ENCODE measurements at regions not wholly inside any gene's neighbourhood (a gene's known extent, or its start where the extent isn't known, plus 50 kb on each side); places are given as distances from the start of the nearest gene placed in this dataset.

DNA sequence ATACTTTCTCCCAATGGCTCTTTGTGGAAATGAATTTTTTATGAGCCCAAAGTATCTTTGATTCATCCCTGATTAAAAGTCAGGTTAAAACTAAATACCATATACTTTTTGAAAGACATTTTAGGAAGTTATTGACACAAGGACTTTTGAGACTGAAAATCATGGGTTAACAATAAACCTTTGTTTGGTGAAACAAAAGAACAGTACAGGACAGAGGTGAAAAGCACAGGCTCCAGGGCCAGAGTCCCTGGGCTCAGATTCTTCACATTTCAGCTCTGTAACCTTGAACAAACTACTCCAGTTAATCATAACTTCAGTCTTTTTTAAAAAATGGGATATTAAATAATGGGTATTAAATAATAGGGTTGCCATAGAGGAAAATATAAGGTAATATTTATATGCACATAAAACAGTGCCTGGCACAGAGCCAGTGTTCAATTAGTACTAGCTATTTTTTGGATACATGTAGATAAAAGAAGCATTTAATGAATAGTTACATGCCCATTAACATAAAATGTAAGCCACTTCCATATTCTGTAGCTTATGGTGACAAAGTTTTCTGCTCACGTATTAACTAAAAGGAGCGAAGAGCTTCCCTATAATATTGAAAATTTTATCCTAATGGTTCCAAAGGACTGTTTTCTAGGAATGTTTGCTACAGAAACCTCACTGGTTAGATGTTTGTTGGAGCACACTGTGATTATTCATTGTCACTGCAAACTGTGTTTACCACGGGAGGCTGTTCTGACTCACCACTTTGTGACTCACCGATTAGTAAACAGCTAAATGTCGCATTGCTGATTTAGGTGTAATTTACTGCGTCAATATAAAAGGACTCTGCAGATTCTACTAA is 255.4 kb downstream of the DAD1 start:
- Histone ChIP-seq H2AFZ (ENCODE audit: low read length) (no peak overlapping the region), H3K4me3 (ENCODE audit: low read length) (no peak overlapping the region), H3K4me2 (ENCODE audit: low read depth, low read length, poor library complexity, severe bottlenecking) (no peak overlapping the region), H3K79me2 (ENCODE audit: low read length) (no peaks in the 10 kb centered on the region), H3K27me3 (ENCODE audit: low read length) (no peaks in the 10 kb centered on the region), H3K9me3 (ENCODE audit: low read length) (peaks cover 12% of the 10 kb centered on the region), H3K36me3 (ENCODE audit: insufficient read depth, low read length) (no peaks in the 10 kb centered on the region), H3K9ac (ENCODE audit: low read length) (no peak overlapping the region), H3K4me1 (ENCODE audit: low read length) (no peaks in the 10 kb centered on the region), H3K27ac (ENCODE audit: low read length) (no peak overlapping the region), H4K20me1 (ENCODE audit: insufficient read depth, low read depth, low read length) (no peaks in the 10 kb centered on the region), H3K9me2 (replicated peaks; ENCODE audit: insufficient read depth, low read length) (no peaks in the 10 kb centered on the region)
- no peak for DNase-seq

DNA sequence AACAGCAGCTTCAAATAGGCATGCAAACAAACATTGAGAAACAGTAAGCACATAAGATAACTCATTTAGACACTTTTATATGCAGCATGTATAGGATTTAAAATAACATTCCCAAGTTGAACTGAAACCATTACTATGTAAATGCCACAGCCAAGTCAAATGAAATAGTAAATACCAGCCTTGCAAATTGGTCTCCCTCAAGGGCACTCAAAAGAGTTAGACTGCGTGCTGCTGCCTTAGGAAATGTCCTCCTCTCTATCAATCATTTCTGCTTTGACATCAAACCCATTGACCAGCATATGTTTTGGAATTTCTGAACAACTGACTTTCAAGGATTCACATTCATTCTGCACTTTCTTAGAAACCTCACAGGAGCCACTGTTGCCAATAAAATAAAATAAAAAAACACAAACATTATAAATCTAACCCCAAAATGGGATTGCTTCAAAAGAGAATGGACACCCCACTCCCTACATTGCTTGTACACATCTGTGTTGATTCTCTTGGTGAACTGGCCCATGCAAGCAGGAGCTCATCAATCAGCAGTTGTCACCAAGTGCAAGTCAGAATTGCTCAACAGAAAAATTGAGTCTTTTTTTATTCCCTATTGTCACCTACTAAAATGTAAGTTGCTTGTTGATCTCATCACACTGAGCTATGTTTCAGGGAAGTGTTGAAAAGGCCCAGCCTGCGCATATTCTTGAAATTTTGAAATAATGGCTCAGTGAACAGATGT is 256.2 kb downstream of the DAD1 start:
- no peak overlapping the region for H3K4me2 ChIP-seq (ENCODE audit: low read depth, low read length, poor library complexity, severe bottlenecking)
- H3K36me3 ChIP-seq (ENCODE audit: insufficient read depth, low read length), result no peaks in the 10 kb centered on the region
- no peaks in the 10 kb centered on the region for H3K9me2 ChIP-seq (replicated peaks; ENCODE audit: insufficient read depth, low read length)
- peaks cover 12% of the 10 kb centered on the region for H3K9me3 ChIP-seq (ENCODE audit: low read length)
- H2AFZ ChIP-seq (ENCODE audit: low read length), result no peak overlapping the region
- H3K79me2 ChIP-seq (ENCODE audit: low read length), result no peaks in the 10 kb centered on the region
- H3K4me3 ChIP-seq (ENCODE audit: low read length), result no peak overlapping the region
- H4K20me1 ChIP-seq (ENCODE audit: insufficient read depth, low read depth, low read length), result no peaks in the 10 kb centered on the region
- H3K27ac ChIP-seq (ENCODE audit: low read length), result no peak overlapping the region
- no peaks in the 10 kb centered on the region for H3K4me1 ChIP-seq (ENCODE audit: low read length)
- H3K9ac ChIP-seq (ENCODE audit: low read length), result no peak overlapping the region
- H3K27me3 ChIP-seq (ENCODE audit: low read length), result no peaks in the 10 kb centered on the region
- DNase-seq, result no peak

DNA sequence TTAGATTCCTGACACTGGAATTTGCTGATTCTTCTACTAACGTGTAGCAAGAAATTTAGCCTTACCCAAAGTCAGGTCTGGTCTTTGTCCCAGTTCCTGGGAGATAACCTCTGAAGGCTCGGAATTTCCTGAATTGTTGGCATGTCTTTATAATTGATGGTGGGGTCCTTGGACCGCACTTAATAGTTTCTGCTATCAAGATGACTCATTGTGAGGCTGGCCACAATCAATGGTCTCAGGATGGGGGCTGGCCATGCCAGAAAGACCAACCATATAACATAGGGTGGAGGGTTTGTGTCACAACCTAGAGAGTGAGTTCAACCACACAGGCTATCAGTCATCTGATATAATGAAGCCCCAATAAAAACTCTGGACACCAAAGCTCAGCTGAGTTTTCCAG is 259.7 kb downstream of the DAD1 start:
- H4K20me1 ChIP-seq (ENCODE audit: insufficient read depth, low read depth, low read length), result no peaks in the 10 kb centered on the region
- H3K9me2 ChIP-seq (replicated peaks; ENCODE audit: insufficient read depth, low read length), result no peaks in the 10 kb centered on the region
- no peaks in the 10 kb centered on the region for H3K36me3 ChIP-seq (ENCODE audit: insufficient read depth, low read length)
- H3K9me3 ChIP-seq (ENCODE audit: low read length), result peaks cover 16% of the 10 kb centered on the region
- H3K4me2 ChIP-seq (ENCODE audit: low read depth, low read length, poor library complexity, severe bottlenecking), result no peak overlapping the region
- H3K9ac ChIP-seq (ENCODE audit: low read length), result no peak overlapping the region
- no peak overlapping the region for H3K27ac ChIP-seq (ENCODE audit: low read length)
- H3K79me2 ChIP-seq (ENCODE audit: low read length), result no peaks in the 10 kb centered on the region
- no peak for DNase-seq
- H3K27me3 ChIP-seq (ENCODE audit: low read length), result no peaks in the 10 kb centered on the region
- no peak overlapping the region for H3K4me3 ChIP-seq (ENCODE audit: low read length)
- H3K4me1 ChIP-seq (ENCODE audit: low read length), result no peaks in the 10 kb centered on the region
- no peak overlapping the region for H2AFZ ChIP-seq (ENCODE audit: low read length)

DNA sequence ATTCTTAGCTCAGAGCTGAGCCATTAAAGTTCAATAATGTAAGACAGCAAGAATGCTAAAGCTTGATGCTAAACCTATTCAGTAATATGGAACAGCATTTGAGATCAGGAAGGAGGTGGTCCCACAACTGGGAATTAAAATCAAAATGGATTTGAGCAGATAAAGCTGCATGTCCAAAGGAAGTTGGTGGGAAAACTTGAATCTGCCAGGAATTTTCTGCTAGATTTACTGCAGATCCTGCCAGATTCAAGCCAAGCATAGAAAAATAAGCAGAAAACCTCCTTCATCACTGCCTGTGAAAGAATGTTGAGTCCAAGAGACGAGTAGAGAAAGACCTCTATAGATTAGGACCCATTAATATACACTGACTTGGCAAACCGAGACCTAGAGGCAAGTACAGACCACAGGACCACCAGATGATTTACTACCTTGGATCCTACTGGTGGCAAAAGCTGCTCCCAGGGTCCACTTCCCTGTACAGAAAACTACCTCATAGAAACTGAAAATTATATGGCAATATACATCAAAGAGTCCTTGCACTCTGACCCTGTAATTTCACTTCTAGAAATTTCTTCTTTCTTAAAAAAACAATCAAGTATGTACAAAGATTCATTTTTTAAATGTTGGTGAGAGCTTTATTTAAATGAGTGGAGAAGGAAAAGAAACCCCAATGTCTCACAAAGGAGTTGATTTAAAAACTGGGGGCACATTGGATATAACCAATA is 263.2 kb downstream of the DAD1 start:
- Histone ChIP-seq H3K4me2 (ENCODE audit: low read depth, low read length, poor library complexity, severe bottlenecking) (no peak overlapping the region), H3K4me1 (ENCODE audit: low read length) (no peaks in the 10 kb centered on the region), H3K9me3 (ENCODE audit: low read length) (peaks cover 16% of the 10 kb centered on the region), H3K9me2 (replicated peaks; ENCODE audit: insufficient read depth, low read length) (no peaks in the 10 kb centered on the region), H3K36me3 (ENCODE audit: insufficient read depth, low read length) (no peaks in the 10 kb centered on the region), H4K20me1 (ENCODE audit: insufficient read depth, low read depth, low read length) (no peaks in the 10 kb centered on the region), H3K79me2 (ENCODE audit: low read length) (no peaks in the 10 kb centered on the region), H2AFZ (ENCODE audit: low read length) (no peak overlapping the region), H3K9ac (ENCODE audit: low read length) (no peak overlapping the region), H3K27ac (ENCODE audit: low read length) (no peak overlapping the region), H3K4me3 (ENCODE audit: low read length) (no peak overlapping the region), H3K27me3 (ENCODE audit: low read length) (no peaks in the 10 kb centered on the region)
- DNase-seq, result no peak

DNA sequence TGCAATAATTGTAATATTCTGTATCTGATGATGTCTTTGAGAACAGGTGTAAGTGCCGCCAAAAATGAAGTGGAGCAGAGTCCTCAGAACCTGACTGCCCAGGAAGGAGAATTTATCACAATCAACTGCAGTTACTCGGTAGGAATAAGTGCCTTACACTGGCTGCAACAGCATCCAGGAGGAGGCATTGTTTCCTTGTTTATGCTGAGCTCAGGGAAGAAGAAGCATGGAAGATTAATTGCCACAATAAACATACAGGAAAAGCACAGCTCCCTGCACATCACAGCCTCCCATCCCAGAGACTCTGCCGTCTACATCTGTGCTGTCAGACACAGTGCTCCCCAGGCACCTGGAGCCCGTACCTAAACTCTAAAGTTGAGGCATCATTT is 268.7 kb downstream of the DAD1 start:
- no peak for DNase-seq
- Histone ChIP-seq H3K79me2 (ENCODE audit: low read length) (no peaks in the 10 kb centered on the region), H3K9me3 (ENCODE audit: low read length) (no peaks in the 10 kb centered on the region), H3K36me3 (ENCODE audit: insufficient read depth, low read length) (no peaks in the 10 kb centered on the region), H2AFZ (ENCODE audit: low read length) (no peak overlapping the region), H3K4me2 (ENCODE audit: low read depth, low read length, poor library complexity, severe bottlenecking) (no peak overlapping the region), H3K27ac (ENCODE audit: low read length) (no peak overlapping the region), H3K4me1 (ENCODE audit: low read length) (no peaks in the 10 kb centered on the region), H3K9me2 (replicated peaks; ENCODE audit: insufficient read depth, low read length) (no peaks in the 10 kb centered on the region), H4K20me1 (ENCODE audit: insufficient read depth, low read depth, low read length) (no peaks in the 10 kb centered on the region), H3K9ac (ENCODE audit: low read length) (no peak overlapping the region), H3K27me3 (ENCODE audit: low read length) (no peaks in the 10 kb centered on the region), H3K4me3 (ENCODE audit: low read length) (no peak overlapping the region)

DNA sequence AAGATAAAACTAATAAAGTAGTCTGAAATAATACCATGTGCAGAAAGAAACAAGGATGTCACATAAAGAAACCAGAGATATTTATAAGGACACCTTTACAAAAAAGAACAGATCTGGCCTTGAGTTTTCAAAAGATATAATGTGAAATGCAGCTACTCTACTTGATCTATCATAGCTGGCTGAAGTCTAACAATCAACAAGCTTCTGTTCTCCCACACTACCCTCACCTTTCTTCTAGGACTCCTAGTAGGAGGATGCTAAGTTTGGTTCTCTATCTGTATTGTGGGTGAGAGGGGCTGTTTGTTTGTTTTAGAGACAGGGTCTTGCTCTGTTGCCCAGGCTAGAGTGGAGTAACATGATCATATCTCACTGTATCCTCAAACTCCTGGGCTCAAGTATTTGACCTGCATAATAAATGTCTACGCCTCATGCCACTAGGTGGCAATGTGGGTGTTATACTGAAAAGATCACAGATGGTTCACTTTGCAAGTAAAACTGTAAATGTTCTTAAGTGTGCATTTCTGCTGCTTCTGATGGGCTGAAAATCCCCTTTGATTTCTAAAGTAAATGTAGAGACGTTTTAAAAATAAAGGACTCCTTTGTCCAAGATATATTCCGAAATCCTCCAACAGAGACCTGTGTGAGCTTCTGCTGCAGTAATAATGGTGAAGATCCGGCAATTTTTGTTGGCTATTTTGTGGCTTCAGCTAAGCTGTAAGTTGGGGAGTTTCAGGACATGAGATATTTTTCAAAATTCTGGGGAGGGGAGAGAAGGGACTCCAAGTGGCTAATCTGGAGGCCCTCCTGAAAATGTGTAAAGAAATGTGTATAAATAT is 269.3 kb downstream of the DAD1 start:
- H3K4me3 ChIP-seq (ENCODE audit: low read length), result no peak overlapping the region
- no peaks in the 10 kb centered on the region for H3K36me3 ChIP-seq (ENCODE audit: insufficient read depth, low read length)
- H3K9me3 ChIP-seq (ENCODE audit: low read length), result no peaks in the 10 kb centered on the region
- H2AFZ ChIP-seq (ENCODE audit: low read length), result no peak overlapping the region
- no peaks in the 10 kb centered on the region for H3K9me2 ChIP-seq (replicated peaks; ENCODE audit: insufficient read depth, low read length)
- DNase-seq, result peak; percentile 86
- no peak overlapping the region for H3K27ac ChIP-seq (ENCODE audit: low read length)
- no peak overlapping the region for H3K4me2 ChIP-seq (ENCODE audit: low read depth, low read length, poor library complexity, severe bottlenecking)
- no peaks in the 10 kb centered on the region for H4K20me1 ChIP-seq (ENCODE audit: insufficient read depth, low read depth, low read length)
- no peaks in the 10 kb centered on the region for H3K79me2 ChIP-seq (ENCODE audit: low read length)
- no peaks in the 10 kb centered on the region for H3K4me1 ChIP-seq (ENCODE audit: low read length)
- H3K9ac ChIP-seq (ENCODE audit: low read length), result no peak overlapping the region
- no peaks in the 10 kb centered on the region for H3K27me3 ChIP-seq (ENCODE audit: low read length)

DNA sequence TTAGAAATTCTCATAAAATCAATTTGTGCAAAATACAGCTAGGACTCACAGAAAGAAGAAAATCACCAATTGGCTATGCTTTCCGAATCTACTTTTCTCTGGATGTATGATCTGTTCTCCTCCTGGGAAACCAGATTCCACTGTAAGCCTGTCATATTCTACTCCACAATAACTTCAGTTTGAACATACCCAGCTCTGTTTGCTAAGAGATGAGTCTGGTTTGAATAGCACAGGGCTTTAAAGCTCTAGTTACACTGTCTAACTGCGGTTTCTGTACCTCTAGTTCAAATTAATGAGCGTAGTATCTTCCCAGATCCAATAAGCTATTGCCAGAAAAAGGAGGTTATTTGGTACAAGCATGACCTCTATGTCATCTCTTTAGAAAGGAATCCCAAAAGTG is 270.1 kb downstream of the DAD1 start:
- H2AFZ ChIP-seq (ENCODE audit: low read length), result no peak overlapping the region
- no peaks in the 10 kb centered on the region for H4K20me1 ChIP-seq (ENCODE audit: insufficient read depth, low read depth, low read length)
- DNase-seq, result no peak

More for the DNA sequence above, 270.1 kb downstream of the DAD1 start:
- Histone ChIP-seq H3K9me3 (ENCODE audit: low read length) (no peaks in the 10 kb centered on the region), H3K27me3 (ENCODE audit: low read length) (no peaks in the 10 kb centered on the region), H3K27ac (ENCODE audit: low read length) (no peak overlapping the region), H3K9me2 (replicated peaks; ENCODE audit: insufficient read depth, low read length) (no peaks in the 10 kb centered on the region), H3K36me3 (ENCODE audit: insufficient read depth, low read length) (no peaks in the 10 kb centered on the region), H3K4me3 (ENCODE audit: low read length) (no peak overlapping the region), H3K79me2 (ENCODE audit: low read length) (no peaks in the 10 kb centered on the region), H3K9ac (ENCODE audit: low read length) (no peak overlapping the region), H3K4me2 (ENCODE audit: low read depth, low read length, poor library complexity, severe bottlenecking) (no peak overlapping the region), H3K4me1 (ENCODE audit: low read length) (no peaks in the 10 kb centered on the region)

All from Karpas-422 (cell line).